HUES6 (cell line): ENCODE measurements at regions not wholly inside any gene's neighbourhood (a gene's known extent, or its start where the extent isn't known, plus 50 kb on each side); places are given as distances from the start of the nearest gene placed in this dataset.

Experiments
- H3K27ac ChIP-seq: 2 replicates; pipeline ENCODE4 v1.7.0; 2013; ENCODE audit warnings: low read depth, mild to moderate bottlenecking, low read length, inconsistent platforms
- H3K27me3 ChIP-seq: 2 replicates; pipeline ENCODE4 v1.6.1; 2013; ENCODE audit warnings: low read length; ENCODE audit not compliant: control insufficient read depth, insufficient read depth
- H3K36me3 ChIP-seq: 2 replicates; pipeline ENCODE4 v1.6.1; 2013; ENCODE audit warnings: low read length; ENCODE audit not compliant: control insufficient read depth, insufficient read depth
- H3K4me1 ChIP-seq: 2 replicates; pipeline ENCODE4 v1.6.1; 2013; ENCODE audit warnings: low read length; ENCODE audit not compliant: control insufficient read depth, insufficient read depth
- H3K4me3 ChIP-seq: 2 replicates; pipeline ENCODE4 v1.5.1; 2013; ENCODE audit warnings: low read depth, low read length
- H3K9ac ChIP-seq: one replicate; pipeline ENCODE4 v1.6.1; 2013; ENCODE audit warnings: mild to moderate bottlenecking, low read length
- H3K9me3 ChIP-seq: 2 replicates; pipeline ENCODE4 v1.6.1; 2013; ENCODE audit warnings: low read depth, low read length; ENCODE audit not compliant: control insufficient read depth, insufficient read depth

GRCh38 chr5:57316798-57317327 is 143.0 kb downstream of the GPBP1 start:
- H3K9me3 ChIP-seq, result no peaks in the 10 kb centered on the region
- H3K4me1 ChIP-seq, result no peaks in the 10 kb centered on the region
- H3K27me3 ChIP-seq, result no peaks in the 10 kb centered on the region
- H3K27ac ChIP-seq, result no peak overlapping the region
- no peaks in the 10 kb centered on the region for H3K36me3 ChIP-seq
- no peak overlapping the region for H3K9ac ChIP-seq
- H3K4me3 ChIP-seq, result no peak overlapping the region

- Histone ChIP-seq H3K27ac (no peak overlapping the region), H3K27me3 (no peaks in the 10 kb centered on the region), H3K9me3 (no peaks in the 10 kb centered on the region), H3K9ac (no peak overlapping the region), H3K4me3 (no peak overlapping the region), H3K36me3 (no peaks in the 10 kb centered on the region), H3K4me1 (no peaks in the 10 kb centered on the region; the same call in 1 of the 2 replicates)
Observed at GRCh38 chr5:57315941-57316340, 142.1 kb downstream of the GPBP1 start.
